ENCODE measurements at regions not wholly inside any gene's neighbourhood (a gene's known extent, or its start where the extent isn't known, plus 50 kb on each side); places are given as distances from the start of the nearest gene placed in this dataset.

- no peak for TF ChIP-seq POLR2A (IDR thresholded peaks at IDR 0.05)
- no peak for TF ChIP-seq CTCF (IDR thresholded peaks at IDR 0.05)
- 36 to 44% methylated on average over 2 of the region's 2 CpGs for WGBS, 2 donors
- Histone ChIP-seq H3K27me3 (no peaks in the 10 kb centered on the region), H3K36me3 (no peaks in the 10 kb centered on the region), H3K4me3 (no peak overlapping the region), H3K9me3 (no peaks in the 10 kb centered on the region), H3K27ac (no peak overlapping the region), H3K4me1 (peaks cover 0 to 15% (median 0%) of the 10 kb centered on the region in 3 donors)
- no peak for DNase-seq
- intact Hi-C loops (cut with DNase I) = no loop called here
Observed at GRCh38 chr4:124414276-124415040, 298.1 kb downstream of the ANKRD50 start.

GRCh38 chr4:124415146-124415545 lies 297.4 kb downstream of the ANKRD50 start:
- Histone ChIP-seq H3K4me1 (peaks cover 0 to 14% (median 0%) of the 10 kb centered on the region in 3 donors), H3K27me3 (no peaks in the 10 kb centered on the region), H3K27ac (no peak overlapping the region), H3K36me3 (no peaks in the 10 kb centered on the region), H3K9me3 (no peaks in the 10 kb centered on the region), H3K4me3 (no peak overlapping the region)
- TF ChIP-seq POLR2A (IDR thresholded peaks at IDR 0.05) (no peak), CTCF (IDR thresholded peaks at IDR 0.05) (no peak)
- DNase-seq = no peak
- 62 to 79% methylated on average over 6 of the region's 6 CpGs for WGBS, 2 donors
- intact Hi-C loops (cut with DNase I) = no loop called here

- 68 to 80% methylated on average over 2 of the region's 2 CpGs for WGBS, 2 donors
Observed at GRCh38 chr4:124417371-124417770, 295.2 kb downstream of the ANKRD50 start.

GRCh38 chr4:124420166-124420695 lies 292.3 kb downstream of the ANKRD50 start:
- intact Hi-C loops (cut with DNase I) = no loop called here
- H3K36me3 ChIP-seq = no peaks in the 10 kb centered on the region
- no peak overlapping the region for H3K4me3 ChIP-seq
- no peak for DNase-seq
- H3K9me3 ChIP-seq = no peaks in the 10 kb centered on the region
- TF ChIP-seq POLR2A (IDR thresholded peaks at IDR 0.05) (no peak), CTCF (IDR thresholded peaks at IDR 0.05) (no peak)
- no peaks in the 10 kb centered on the region for H3K4me1 ChIP-seq
- WGBS, 2 donors = 85 to 90% methylated on average over 3 of the region's 3 CpGs
- H3K27me3 ChIP-seq = no peaks in the 10 kb centered on the region
- no peak overlapping the region for H3K27ac ChIP-seq

More at GRCh38 chr4:124417371-124417770, 295.2 kb downstream of the ANKRD50 start:
- Histone ChIP-seq H3K27me3 (no peaks in the 10 kb centered on the region), H3K9me3 (no peaks in the 10 kb centered on the region), H3K36me3 (no peaks in the 10 kb centered on the region), H3K4me3 (no peak overlapping the region), H3K4me1 (peaks cover 0 to 12% (median 0%) of the 10 kb centered on the region in 3 donors), H3K27ac (no peak overlapping the region)
- no peak for DNase-seq
- intact Hi-C loops (cut with DNase I) = no loop called here
- TF ChIP-seq CTCF (IDR thresholded peaks at IDR 0.05) (no peak), POLR2A (IDR thresholded peaks at IDR 0.05) (no peak)

GRCh38 chr4:124423160-124423559 lies 289.4 kb downstream of the ANKRD50 start:
- Histone ChIP-seq H3K4me3 (no peak overlapping the region), H3K27ac (no peak overlapping the region), H3K36me3 (no peaks in the 10 kb centered on the region), H3K27me3 (no peaks in the 10 kb centered on the region), H3K9me3 (no peaks in the 10 kb centered on the region), H3K4me1 (peaks cover 0 to 17% (median 11%) of the 10 kb centered on the region in 3 donors)
- no peak for DNase-seq
- TF ChIP-seq POLR2A (IDR thresholded peaks at IDR 0.05) (no peak), CTCF (IDR thresholded peaks at IDR 0.05) (no peak)
- 21 to 33% methylated on average over 1 of the region's 1 CpG for WGBS, 2 donors
- intact Hi-C loops (cut with DNase I) = no loop called here

All from esophagus squamous epithelium (tissue), 5 donors.